GM06990 (cell line): ENCODE measurements at regions not wholly inside any gene's neighbourhood (a gene's known extent, or its start where the extent isn't known, plus 50 kb on each side); places are given as distances from the start of the nearest gene placed in this dataset.

Experiments
- DNase-seq: peaks from one replicate; pipeline ENCODE4 v3.0.0-alpha.2; 2011; ENCODE audit not compliant: insufficient read length; ENCODE audit errors: extremely low read depth
- H3K27me3 ChIP-seq: replicated peaks from 2 replicates; pipeline ENCODE4 v1.6.0; 2011; ENCODE audit warnings: low read length; ENCODE audit not compliant: control insufficient read depth, insufficient read depth
- H3K36me3 ChIP-seq: 2 replicates; pipeline ENCODE4 v1.5.1; 2011; ENCODE audit warnings: low read length; ENCODE audit not compliant: control insufficient read depth, insufficient read depth
- H3K4me3 ChIP-seq: replicated peaks from 2 replicates; pipeline ENCODE4 v1.5.1; 2011; ENCODE audit warnings: low read depth, mild to moderate bottlenecking, control low read depth, low read length
- CTCF ChIP-seq: IDR thresholded peaks from 2 replicates; pipeline ENCODE4 v1.5.1; 2011; ENCODE audit warnings: low read length, control low read depth, mild to moderate bottlenecking, inconsistent platforms; ENCODE audit not compliant: insufficient read depth, poor library complexity, severe bottlenecking

GRCh38 chr21:32172106-32172505 lies 106.7 kb downstream of the MIS18A start:
- H3K27me3 ChIP-seq = no peaks in the 10 kb centered on the region
- DNase-seq = no peak
- no peaks in the 10 kb centered on the region for H3K36me3 ChIP-seq
- H3K4me3 ChIP-seq = no peak overlapping the region
- TF ChIP-seq CTCF = no peak

GRCh38 chr21:32167513-32167912 lies 111.3 kb downstream of the MIS18A start:
- no peaks in the 10 kb centered on the region for H3K27me3 ChIP-seq
- DNase-seq = no peak
- H3K36me3 ChIP-seq = no peaks in the 10 kb centered on the region
- no peak for TF ChIP-seq CTCF
- H3K4me3 ChIP-seq = no peak overlapping the region

GRCh38 chr21:32163386-32163785 lies 115.5 kb downstream of the MIS18A start:
- DNase-seq = no peak
- Histone ChIP-seq H3K4me3 (no peak overlapping the region), H3K36me3 (no peaks in the 10 kb centered on the region), H3K27me3 (no peaks in the 10 kb centered on the region)
- TF ChIP-seq CTCF = no peak

DNA sequence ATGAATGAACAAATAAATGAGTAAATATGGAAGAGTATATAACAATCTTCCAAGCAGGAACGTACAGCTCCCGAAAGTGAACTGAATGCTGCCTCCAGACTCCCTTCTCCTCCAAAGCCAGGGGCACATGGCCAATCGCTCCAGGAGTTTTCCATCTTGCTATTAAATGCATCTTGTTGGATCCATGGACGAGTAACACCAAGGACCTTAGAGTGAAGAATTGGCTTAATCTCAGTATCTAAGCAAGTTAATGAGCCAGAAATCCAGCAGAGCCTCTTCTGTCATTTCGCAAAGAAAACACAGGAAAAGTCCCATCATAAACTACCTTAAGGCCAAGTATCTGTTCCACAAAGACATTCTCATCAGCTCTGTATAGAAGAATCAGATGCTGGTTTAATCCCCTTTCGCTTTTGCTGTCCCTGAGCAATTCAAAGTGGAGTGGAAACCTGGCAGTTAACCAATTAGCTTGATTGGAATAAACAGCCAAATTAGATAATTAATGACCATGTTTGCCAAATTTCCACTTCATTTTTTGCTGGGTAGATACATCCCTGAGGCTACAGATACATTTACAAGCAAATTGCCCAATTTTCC lies 116.0 kb downstream of the MIS18A start:
- no peak for TF ChIP-seq CTCF
- no peak for DNase-seq
- Histone ChIP-seq H3K36me3 (no peaks in the 10 kb centered on the region), H3K27me3 (no peaks in the 10 kb centered on the region), H3K4me3 (no peak overlapping the region)

GRCh38 chr21:32155226-32155625 lies 123.6 kb downstream of the MIS18A start:
- DNase-seq = no peak
- no peak for TF ChIP-seq CTCF
- no peak overlapping the region for H3K4me3 ChIP-seq
- H3K36me3 ChIP-seq = no peaks in the 10 kb centered on the region
- H3K27me3 ChIP-seq = no peaks in the 10 kb centered on the region

DNA sequence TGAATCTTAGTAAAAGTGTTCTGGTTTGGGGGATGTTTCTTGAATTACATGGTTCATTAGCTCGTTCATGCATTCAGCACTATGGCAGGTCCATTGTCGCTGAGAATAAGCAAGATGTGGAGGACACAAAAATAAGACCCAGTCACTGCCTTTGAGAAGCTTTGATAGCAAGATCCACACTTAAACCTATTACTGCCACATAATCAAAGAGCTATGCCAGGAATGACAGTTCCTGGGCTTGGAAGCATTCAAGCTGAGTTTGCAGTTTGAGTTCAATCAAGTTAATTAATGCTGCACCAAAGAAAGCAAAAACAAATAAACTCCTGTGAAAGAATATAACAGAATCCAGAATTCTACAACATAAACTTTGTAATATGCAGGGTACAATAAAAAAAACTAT lies 131.8 kb downstream of the MIS18A start:
- Histone ChIP-seq H3K36me3 (no peaks in the 10 kb centered on the region), H3K4me3 (no peak overlapping the region), H3K27me3 (no peaks in the 10 kb centered on the region)
- TF ChIP-seq CTCF = no peak
- no peak for DNase-seq
